ENCODE measurements at regions not wholly inside any gene's neighbourhood (a gene's known extent, or its start where the extent isn't known, plus 50 kb on each side); places are given as distances from the start of the nearest gene placed in this dataset.

- POLR2A ChIA-PET: no interaction called here
- H3K4me3 ChIP-seq (ENCODE audit: low read depth, low read length): no peak overlapping the region
- CTCF ChIA-PET: no interaction called here
- no peak for DNase-seq (ENCODE audit: low read depth, low spot score)
- TF ChIP-seq, protein P1, sequence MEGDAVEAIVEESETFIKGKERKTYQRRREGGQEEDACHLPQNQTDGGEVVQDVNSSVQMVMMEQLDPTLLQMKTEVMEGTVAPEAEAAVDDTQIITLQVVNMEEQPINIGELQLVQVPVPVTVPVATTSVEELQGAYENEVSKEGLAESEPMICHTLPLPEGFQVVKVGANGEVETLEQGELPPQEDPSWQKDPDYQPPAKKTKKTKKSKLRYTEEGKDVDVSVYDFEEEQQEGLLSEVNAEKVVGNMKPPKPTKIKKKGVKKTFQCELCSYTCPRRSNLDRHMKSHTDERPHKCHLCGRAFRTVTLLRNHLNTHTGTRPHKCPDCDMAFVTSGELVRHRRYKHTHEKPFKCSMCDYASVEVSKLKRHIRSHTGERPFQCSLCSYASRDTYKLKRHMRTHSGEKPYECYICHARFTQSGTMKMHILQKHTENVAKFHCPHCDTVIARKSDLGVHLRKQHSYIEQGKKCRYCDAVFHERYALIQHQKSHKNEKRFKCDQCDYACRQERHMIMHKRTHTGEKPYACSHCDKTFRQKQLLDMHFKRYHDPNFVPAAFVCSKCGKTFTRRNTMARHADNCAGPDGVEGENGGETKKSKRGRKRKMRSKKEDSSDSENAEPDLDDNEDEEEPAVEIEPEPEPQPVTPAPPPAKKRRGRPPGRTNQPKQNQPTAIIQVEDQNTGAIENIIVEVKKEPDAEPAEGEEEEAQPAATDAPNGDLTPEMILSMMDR (IDR thresholded peaks at IDR 0.05; ENCODE audit: insufficient read depth, low read length, missing control alignments): no peak
Measured at GRCh38 chr6:101015541-101015940, 134.4 kb upstream of the ASCC3 start.

DNA sequence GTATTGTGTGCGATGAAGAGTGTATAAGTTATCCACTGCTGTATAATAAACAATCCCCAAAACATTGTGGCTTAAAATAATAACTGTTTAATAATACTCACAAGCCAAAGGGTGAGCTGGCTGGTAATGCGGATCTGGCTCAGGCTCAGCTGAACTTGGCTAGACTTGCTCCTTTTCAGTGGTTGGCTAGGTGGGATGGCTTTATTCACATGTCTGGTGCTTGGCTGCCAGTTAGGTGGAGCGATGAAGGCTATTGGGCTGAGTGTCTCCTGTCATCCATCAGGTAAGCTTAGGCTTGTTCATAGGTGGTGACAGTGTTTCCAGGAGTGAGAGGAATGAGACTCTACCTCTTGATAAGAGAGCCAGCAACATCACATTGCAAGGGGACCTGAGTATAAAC lies 135.0 kb upstream of the ASCC3 start:
- ChIA-PET POLR2A (no interaction called here), CTCF (no interaction called here)
- TF ChIP-seq, protein P1 (IDR thresholded peaks at IDR 0.05; ENCODE audit: insufficient read depth, low read length, missing control alignments): no peak
- DNase-seq (ENCODE audit: low read depth, low spot score): no peak
- no peak overlapping the region for H3K4me3 ChIP-seq (ENCODE audit: low read depth, low read length)

DNA sequence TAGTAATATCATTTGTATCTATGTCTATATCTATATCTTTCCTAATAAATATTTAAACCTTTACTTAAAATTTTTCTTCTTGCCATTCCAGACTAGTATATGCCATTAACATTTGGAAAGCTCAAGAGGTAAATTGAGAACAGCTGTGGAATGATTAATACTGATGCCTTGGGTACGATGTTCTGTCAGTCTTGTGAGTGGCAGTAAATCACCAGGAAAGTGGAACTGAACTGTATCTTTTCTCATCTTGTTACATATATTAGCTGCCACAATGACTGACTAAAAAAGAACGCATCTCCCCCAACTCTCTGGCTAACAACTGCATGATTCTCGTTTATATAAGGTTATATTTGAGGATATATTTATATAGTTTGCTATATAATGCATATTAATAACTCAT lies 137.0 kb upstream of the ASCC3 start:
- no peak for DNase-seq (ENCODE audit: low read depth, low spot score)
- TF ChIP-seq, protein P1 (IDR thresholded peaks at IDR 0.05; ENCODE audit: insufficient read depth, low read length, missing control alignments): no peak
- ChIA-PET POLR2A (no interaction called here), CTCF (no interaction called here)
- no peak overlapping the region for H3K4me3 ChIP-seq (ENCODE audit: low read depth, low read length)

GRCh38 chr6:101021504-101021903 lies 140.4 kb upstream of the ASCC3 start:
- CTCF ChIA-PET: no interaction called here
- DNase-seq (ENCODE audit: low read depth, low spot score): no peak
- no peak overlapping the region for H3K4me3 ChIP-seq (ENCODE audit: low read depth, low read length)
- POLR2A ChIA-PET: no interaction called here
- TF ChIP-seq, protein P1 (IDR thresholded peaks at IDR 0.05; ENCODE audit: insufficient read depth, low read length, missing control alignments): no peak

DNA sequence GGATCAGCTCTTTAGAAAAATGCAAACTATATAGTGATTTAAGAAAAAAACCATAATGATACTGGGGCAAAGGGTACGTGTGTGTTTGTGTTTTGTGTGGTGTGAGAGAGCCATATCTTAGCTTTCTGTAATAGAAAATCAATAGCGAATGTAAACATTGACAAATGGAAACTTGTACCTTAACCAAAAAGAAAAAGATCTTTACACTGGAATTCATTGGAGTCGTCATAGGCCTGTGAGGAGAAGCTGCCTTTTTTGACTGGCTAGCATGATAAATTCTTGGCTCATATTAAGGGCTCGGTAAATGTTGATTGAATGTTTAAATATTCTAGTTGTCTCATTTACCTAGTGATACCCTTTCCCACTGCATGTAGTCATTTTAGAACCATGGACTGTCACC lies 161.8 kb upstream of the ASCC3 start:
- H3K4me3 ChIP-seq (ENCODE audit: low read depth, low read length): no peak overlapping the region
- TF ChIP-seq, protein P1 (IDR thresholded peaks at IDR 0.05; ENCODE audit: insufficient read depth, low read length, missing control alignments): no peak
- no peak for DNase-seq (ENCODE audit: low read depth, low spot score)
- POLR2A ChIA-PET: no interaction called here
- CTCF ChIA-PET: no interaction called here

DNA sequence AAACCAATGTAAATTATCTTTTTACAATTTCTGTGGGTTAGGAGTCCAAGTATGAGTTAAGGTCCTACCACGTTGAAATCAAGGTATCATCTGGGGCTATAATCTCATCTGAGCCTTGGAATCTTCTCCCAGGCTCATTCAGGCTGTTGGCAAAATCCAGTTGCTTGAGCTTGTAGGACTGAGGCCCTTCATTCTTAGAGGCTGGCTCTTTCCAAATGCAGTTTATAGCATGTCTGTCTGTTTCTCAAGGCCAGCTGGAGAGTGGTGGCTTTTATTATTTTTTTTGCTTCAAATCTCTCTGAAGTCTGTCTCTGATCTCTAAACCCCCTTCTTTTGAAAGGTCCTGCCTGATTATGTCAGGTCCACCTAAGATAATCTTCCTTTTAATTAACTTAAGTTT lies 177.2 kb upstream of the ASCC3 start:
- no peak for DNase-seq (ENCODE audit: low read depth, low spot score)
- no peak overlapping the region for H3K4me3 ChIP-seq (ENCODE audit: low read depth, low read length)
- ChIA-PET CTCF (no interaction called here), POLR2A (no interaction called here)
- TF ChIP-seq, protein P1 (IDR thresholded peaks at IDR 0.05; ENCODE audit: insufficient read depth, low read length, missing control alignments): no peak

Measured in AG04449 (cell line).